OCI-LY1 (cell line): ENCODE measurements at regions not wholly inside any gene's neighbourhood (a gene's known extent, or its start where the extent isn't known, plus 50 kb on each side); places are given as distances from the start of the nearest gene placed in this dataset.

Experiments used
- CTCF ChIP-seq: fragments of 200-600 bp; sonication (generic), shearing (Covaris generic); IDR thresholded peaks from 2 replicates; pipeline ENCODE4 v1.5.1; 2017; ENCODE audit warnings: mild to moderate bottlenecking, antibody characterized with exemption, low read length, moderate library complexity, mixed read lengths
- EZH2 ChIP-seq: fragments of 200-600 bp; sonication (generic), shearing (Covaris generic); IDR thresholded peaks from 2 replicates; pipeline ENCODE4 v1.8.0; 2017; ENCODE audit warnings: borderline replicate concordance, mixed run types, mild to moderate bottlenecking, antibody characterized with exemption, low read length, moderate library complexity, mixed read lengths

- no peak for TF ChIP-seq EZH2
- no peak for TF ChIP-seq CTCF
Measured at GRCh38 chr5:136521696-136522095, 156.4 kb upstream of the TRPC7 start.
